GM19452 (cell line): ENCODE measurements at regions not wholly inside any gene's neighbourhood (a gene's known extent, or its start where the extent isn't known, plus 50 kb on each side); places are given as distances from the start of the nearest gene placed in this dataset.

Experiments used
- ATAC-seq: cut with Tn5 transposase; IDR thresholded peaks from one replicate; pipeline ENCODE4 v1.9.1; 2021; ENCODE audit not compliant: unreplicated experiment

DNA sequence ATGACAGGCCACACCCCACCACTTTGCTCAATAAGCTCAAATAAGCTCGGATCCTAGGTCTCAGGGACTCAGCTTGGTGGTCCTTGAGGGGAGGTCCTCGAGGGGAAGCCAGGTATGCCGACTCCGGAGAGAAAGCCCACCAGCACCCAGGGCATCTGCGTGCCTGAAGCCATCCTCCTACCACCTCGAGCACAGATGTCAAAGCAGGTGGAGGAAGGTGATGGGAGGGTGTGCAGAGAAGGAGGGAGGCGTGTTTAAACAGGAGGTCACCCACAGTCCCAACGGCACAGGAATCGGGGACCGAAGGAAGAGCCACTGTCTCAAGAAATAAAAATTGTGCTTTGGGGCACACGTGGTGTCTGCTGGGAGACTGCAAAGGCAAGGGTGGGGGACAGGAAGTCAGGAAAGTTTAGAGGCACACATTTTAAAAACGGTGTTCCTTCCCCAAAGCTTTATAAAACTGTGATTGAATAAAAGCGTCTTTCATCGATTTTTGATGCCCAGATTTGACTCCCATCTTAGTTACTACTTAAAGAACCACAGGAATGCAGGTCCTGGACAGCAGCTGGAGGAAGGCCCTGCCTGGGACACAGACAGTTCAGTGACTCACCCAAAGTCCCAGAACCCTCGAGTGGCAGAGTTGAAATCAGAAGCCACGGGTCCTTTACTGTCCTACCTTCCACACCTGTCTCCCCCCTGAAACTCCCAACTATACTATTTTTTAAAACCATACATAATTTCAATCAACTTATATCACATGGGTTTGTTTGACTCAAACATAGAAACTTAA, 221.0 kb upstream of the PDE10A start:
- no peak for ATAC-seq

- no peak for ATAC-seq
Observed at GRCh38 chr6:165881806-165882205, 218.8 kb upstream of the PDE10A start.

DNA sequence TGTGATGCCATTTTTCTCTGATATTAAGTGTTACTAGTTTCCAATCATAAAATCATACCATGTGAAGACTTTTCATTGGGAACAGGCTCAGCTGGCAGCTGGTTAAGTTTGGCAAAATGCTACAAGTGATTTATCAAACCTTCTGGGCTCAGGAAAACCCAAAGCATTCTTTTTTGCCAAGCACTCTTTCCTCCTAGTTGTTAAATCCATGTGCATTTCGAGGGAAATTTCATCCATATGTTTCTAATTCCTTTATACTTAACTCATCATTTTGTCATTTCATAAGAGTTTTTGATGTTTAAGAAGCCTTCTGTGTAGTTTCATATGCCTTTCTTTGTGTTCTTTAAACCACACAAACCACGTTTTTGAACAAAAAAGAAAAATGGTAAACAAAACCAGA, 217.6 kb upstream of the PDE10A start:
- ATAC-seq: no peak

DNA sequence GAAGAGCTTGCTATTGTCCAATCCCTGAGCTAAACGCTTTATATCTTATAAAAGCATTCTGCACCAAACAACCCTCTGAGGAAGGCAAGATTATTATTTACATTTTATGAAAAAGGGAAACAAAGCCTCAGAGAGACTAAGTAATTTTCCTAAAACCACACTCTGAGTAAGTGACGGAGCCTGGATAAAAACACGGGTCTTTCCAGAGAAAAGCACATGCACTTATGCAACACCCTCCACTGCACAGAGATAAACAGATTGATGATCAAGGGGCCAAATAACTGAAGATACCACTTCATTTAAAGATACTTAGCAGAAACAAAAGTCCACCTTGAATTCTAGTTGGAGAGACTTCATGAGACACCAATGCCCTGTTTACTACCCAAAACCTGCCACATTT, 214.7 kb upstream of the PDE10A start:
- no peak for ATAC-seq

- no peak for ATAC-seq
Observed at GRCh38 chr6:165877192-165877591, 214.2 kb upstream of the PDE10A start.

DNA sequence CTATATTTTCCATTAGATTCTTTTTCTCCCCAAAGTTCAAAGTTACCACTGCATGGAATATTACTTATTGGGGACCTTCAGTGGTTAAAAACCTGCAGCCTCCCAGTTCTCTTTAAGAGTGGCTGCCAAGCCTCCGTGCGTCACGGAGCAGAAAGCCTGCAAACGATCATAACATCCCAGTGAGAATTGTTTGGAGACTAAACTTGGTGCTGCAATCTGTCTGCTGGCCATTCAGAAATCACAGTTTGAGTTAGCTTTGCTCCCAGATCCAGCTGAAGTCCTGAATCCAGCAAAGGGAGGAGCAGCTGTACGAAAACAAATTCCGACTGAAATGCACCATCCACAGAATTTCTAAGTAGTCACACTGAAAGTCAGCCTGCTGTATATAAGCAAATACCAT, 213.5 kb upstream of the PDE10A start:
- no peak for ATAC-seq

DNA sequence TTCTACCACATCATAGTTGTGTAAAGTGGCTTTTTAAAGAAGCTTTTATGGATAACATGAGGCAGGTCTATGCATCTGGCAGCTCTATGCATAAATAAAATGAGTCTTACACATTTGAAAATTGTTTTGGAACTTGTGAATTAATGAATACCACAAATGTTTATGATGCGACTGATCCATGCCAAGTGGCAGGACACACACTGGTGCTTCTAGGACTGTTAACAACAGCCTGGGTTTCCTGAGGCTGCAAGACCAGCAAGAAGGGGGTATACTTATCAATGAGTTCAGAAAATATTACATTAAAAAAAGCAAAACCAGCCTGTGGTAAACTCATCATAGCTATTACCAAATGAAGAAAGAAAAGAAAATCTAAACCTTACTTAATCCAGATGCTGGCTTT, 212.9 kb upstream of the PDE10A start:
- no peak for ATAC-seq

GRCh38 chr6:165873976-165874375, 210.9 kb upstream of the PDE10A start:
- ATAC-seq: no peak

DNA sequence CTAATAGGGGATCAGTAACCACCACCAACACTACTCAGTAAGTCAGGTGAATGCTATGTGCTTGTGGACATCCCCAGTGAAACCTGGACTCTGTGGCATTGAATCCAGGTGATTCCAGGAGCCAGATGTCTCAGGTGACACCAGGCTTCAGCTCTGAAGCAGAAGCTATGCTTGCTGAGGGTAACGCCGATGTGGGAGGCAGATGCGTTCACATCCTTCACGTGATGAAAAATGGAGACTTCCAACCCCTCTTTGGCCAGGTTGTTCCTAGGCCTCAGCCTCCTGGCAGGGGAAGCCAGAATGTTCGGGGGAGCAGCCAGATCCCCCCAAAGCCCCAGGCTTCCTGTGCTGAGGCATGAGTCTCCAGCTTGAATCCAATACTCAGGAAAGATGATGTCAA, 209.8 kb upstream of the PDE10A start:
- no peak for ATAC-seq

GRCh38 chr6:165872311-165872710, 209.3 kb upstream of the PDE10A start:
- ATAC-seq: no peak

GRCh38 chr6:165871571-165871970, 208.5 kb upstream of the PDE10A start:
- no peak for ATAC-seq

DNA sequence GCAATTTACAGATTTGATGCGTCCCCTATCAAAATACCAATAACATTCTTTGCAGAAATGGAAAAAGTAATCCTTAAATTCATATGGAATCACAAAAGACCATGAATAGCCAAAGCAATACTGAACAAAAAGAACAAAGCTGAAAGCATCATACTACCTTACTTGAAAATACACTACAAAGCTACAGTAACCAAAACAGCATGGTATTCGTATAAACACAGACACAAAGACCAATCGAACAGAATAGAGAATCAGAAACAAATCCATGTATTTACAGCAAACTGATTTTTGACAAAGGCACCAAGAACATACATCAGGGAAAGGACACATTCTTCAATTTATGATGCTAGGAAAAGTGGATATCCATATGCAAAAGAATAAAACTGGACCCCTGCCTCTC, 206.5 kb upstream of the PDE10A start:
- ATAC-seq: no peak

DNA sequence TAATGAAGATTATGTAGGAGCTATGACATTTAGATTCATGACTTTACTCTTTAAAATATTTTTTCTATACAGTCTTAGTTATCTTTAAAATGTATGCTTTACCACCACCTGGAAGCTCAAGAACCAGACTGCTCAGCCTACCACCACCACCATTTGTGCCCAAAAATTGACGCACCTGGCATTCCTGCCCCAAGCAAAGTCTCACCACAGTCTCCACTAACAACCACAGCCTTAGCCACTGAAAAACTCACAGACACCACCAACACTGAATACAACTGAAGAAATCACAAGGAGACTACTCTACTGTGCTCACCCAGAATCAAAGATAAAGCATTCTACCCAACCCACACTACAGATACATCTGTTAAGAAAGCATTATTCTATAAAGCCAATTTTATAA, 201.9 kb upstream of the PDE10A start:
- no peak for ATAC-seq

GRCh38 chr6:165864218-165864617, 201.2 kb upstream of the PDE10A start:
- ATAC-seq: no peak

DNA sequence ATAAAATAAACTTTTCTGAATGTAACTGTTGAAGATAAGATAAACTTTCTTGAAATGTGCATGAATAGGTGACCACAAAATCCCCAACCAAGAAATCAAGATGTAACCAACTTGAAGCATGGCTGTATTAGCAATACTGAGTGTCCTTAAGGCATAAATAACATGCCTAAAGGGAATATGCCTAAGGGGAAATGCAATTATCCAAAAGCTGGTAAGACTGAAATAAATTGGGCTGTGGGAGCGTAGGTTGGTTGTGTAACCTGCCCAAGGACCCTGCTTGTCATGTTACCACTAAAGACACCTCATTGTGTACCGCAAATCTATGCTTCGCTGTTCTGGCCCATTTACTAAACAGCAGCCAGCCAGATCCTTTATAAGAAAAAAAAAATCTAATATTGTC, 200.8 kb upstream of the PDE10A start:
- ATAC-seq: no peak

DNA sequence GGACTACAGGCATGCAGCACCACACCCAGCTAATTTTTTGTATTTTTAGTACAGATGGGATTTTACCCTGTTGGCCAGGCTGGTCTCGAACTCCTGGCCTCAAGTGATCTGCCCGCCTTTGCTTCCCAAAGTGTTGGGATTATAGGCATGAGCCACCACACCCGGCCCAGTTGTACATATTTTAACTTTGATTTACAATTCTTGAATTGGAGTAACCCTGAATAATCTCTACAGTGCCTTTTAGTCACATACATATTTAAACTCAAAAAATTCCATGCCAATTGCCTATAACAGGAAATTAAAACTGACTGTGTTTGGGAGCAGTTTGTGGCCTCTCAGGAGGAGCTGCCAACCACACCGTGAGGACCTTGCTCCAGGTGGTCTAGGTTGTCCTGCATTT, 199.8 kb upstream of the PDE10A start:
- no peak for ATAC-seq

DNA sequence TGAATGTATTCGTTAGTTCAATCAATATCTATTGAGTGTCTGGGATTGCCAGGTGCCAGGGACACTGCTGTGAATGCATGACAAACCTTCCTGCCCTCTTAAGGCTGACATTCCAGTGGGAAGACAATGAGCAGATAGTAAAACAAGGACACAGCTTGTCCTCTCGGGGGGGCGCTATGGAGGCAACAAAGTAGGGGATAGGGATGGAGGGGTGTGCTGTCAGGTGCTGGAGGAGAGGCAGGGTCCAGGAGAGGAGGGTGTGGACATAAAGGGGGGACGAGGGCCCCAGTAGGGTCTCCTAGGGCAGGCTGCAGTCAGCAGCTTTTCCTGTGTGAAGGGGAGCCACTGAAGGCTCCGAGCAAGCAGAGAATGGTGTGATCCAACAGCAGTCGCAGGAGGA, 198.2 kb upstream of the PDE10A start:
- no peak for ATAC-seq

- ATAC-seq: no peak
Observed at GRCh38 chr6:165858586-165858985, 195.5 kb upstream of the PDE10A start.

DNA sequence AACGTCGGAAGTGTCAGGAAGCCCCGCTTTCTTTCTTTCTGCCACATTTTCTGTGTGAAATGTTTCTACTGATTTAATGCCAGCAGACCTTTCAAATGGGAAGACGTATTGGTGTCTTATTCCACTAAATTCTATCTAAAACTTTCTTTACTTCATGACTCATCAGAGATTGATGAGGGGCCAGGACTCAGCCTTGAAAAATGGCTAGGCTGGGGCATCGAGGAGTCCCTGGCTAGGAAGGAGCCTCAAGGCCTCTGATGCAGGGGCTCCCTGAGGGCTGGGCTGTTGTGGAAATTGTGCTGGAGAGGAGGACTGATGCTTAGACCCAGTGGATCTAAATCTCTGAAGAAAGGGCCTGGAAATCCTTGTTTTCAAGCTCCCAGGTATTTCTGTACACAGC, 192.8 kb upstream of the PDE10A start:
- ATAC-seq: no peak

GRCh38 chr6:165854863-165855593, 192.0 kb upstream of the PDE10A start:
- ATAC-seq: no peak

DNA sequence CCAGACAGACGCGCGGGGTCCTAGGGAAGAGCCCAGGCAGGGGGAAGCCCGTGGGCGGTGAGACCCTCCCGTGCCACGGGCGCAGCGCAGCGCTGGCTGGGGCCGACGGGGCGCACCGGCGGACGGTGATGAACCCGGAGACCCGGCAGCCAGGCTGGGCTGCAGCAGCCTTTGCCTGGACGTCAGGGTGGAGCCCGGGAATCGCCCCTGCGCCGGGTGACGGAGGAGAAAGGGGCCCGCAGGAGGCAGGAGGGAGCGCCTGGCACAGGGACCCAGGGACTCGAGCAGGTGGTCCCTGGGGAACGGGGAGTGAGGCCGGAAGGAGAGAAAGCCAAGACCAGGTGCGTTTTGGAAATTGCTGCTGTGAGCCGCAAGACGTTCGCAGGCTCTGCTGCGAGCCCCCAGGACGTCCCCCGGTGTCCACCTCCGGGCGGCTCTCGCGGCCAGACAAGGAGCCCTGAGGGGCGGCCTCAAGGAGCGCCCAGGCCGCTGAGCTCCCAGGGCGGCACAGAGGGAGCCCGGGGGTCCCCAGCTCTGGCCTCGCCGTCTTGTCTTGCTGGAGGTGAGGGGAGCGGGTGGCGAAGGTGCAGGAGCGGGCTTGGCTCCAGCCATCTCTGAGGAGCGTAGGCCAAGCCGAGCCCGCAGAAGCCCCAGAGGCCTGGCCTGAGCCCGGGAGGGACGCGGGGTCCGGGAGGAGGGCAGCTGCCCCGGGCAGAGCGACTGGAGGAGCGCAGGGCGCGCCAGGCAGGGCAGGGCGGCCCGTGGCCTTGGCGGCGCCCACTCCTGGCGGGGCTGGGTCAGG, 191.2 kb upstream of the PDE10A start:
- ATAC-seq: no peak

GRCh38 chr6:165852676-165853075, 189.6 kb upstream of the PDE10A start:
- ATAC-seq: no peak
